Left ventricle myocardium inferior (tissue), 1 donor: ENCODE measurements at regions not wholly inside any gene's neighbourhood (a gene's known extent, or its start where the extent isn't known, plus 50 kb on each side); places are given as distances from the start of the nearest gene placed in this dataset.
"Not testable (repeated sequence)": the region's sequence is repeated elsewhere in the genome, so short reads cannot be mapped to it uniquely, and the experiment has no call there.

Experiments
- DNase-seq: peaks from one replicate; pipeline ENCODE4 v3.0.0-alpha.2; 2020
- H3K27ac ChIP-seq: fragments of 200-600 bp; replicated peaks from 2 replicates; pipeline ENCODE4 v1.8.0; 2021
- H3K27me3 ChIP-seq: fragments of 200-600 bp; 2 replicates; pipeline ENCODE4 v1.8.0; 2021; ENCODE audit warnings: low read depth
- H3K36me3 ChIP-seq: fragments of 200-600 bp; 2 replicates; pipeline ENCODE4 v1.8.0; 2021
- H3K4me1 ChIP-seq: fragments of 200-600 bp; 2 replicates; pipeline ENCODE4 v1.8.0; 2021
- H3K4me3 ChIP-seq: fragments of 200-600 bp; 2 replicates; pipeline ENCODE4 v1.8.0; 2021; ENCODE audit warnings: mild to moderate bottlenecking, moderate library complexity
- H3K9me3 ChIP-seq: fragments of 200-600 bp; replicated peaks from 2 replicates; pipeline ENCODE4 v1.8.0; 2021
- CTCF ChIP-seq: fragments of 200-600 bp; IDR thresholded peaks from 2 replicates; pipeline ENCODE4 v1.8.0; 2021; ENCODE audit warnings: antibody characterized with exemption, mild to moderate bottlenecking, borderline replicate concordance
- intact Hi-C: fragments of 100-400 bp; cut with micrococcal nuclease; formaldehyde crosslinking; loops from one replicate; pipeline ENCODE4 v1.11.0; 2022
- donor health status: DM: no; HTN: yes; CAD: no; lungs with severe emphysema.

- no peaks in the 10 kb centered on the region for H3K36me3 ChIP-seq
- intact Hi-C loops, result no loop called here
- no peak overlapping the region for H3K27ac ChIP-seq
- peaks cover 19% of the 10 kb centered on the region for H3K9me3 ChIP-seq
- no peak for DNase-seq
- no peak for TF ChIP-seq CTCF
- H3K4me1 ChIP-seq, result no peaks in the 10 kb centered on the region
- no peak overlapping the region for H3K4me3 ChIP-seq
- H3K27me3 ChIP-seq, result no peaks in the 10 kb centered on the region
These were observed 80.8 kb upstream of the C12orf71 start for GRCh38 chr12:27163048-27163715.

- Histone ChIP-seq H3K27ac (no peak overlapping the region), H3K9me3 (peaks cover 19% of the 10 kb centered on the region), H3K36me3 (no peaks in the 10 kb centered on the region), H3K4me3 (no peak overlapping the region), H3K4me1 (no peaks in the 10 kb centered on the region), H3K27me3 (no peaks in the 10 kb centered on the region)
- intact Hi-C loops, result no loop called here
- no peak for TF ChIP-seq CTCF
- no peak for DNase-seq
These were observed 80.2 kb upstream of the STK38L start for GRCh38 chr12:27163894-27164293.

GRCh38 chr12:27164330-27165040 is 79.6 kb upstream of the STK38L start:
- Histone ChIP-seq H3K27ac (no peak overlapping the region), H3K27me3 (no peaks in the 10 kb centered on the region), H3K4me1 (no peaks in the 10 kb centered on the region), H3K9me3 (peaks cover 19% of the 10 kb centered on the region), H3K36me3 (no peaks in the 10 kb centered on the region), H3K4me3 (no peak overlapping the region)
- TF ChIP-seq CTCF, result no peak
- DNase-seq, result no peak
- intact Hi-C loops, result no loop called here

- H3K9me3 ChIP-seq, result peaks cover 28% of the 10 kb centered on the region
- DNase-seq, H3K27ac ChIP-seq, H3K4me3 ChIP-seq, H3K36me3 ChIP-seq, intact Hi-C loops, H3K4me1 ChIP-seq, H3K27me3 ChIP-seq: not testable (repeated sequence)
These were observed 78.1 kb upstream of the STK38L start for GRCh38 chr12:27165958-27166357.

- H3K36me3 ChIP-seq, H3K4me1 ChIP-seq, DNase-seq, H3K27ac ChIP-seq, H3K4me3 ChIP-seq, intact Hi-C loops, H3K27me3 ChIP-seq: not testable (repeated sequence)
- peaks cover 44% of the 10 kb centered on the region for H3K9me3 ChIP-seq
These were observed 72.6 kb upstream of the STK38L start for GRCh38 chr12:27171494-27171893.

- intact Hi-C loops, result no loop called here
- Histone ChIP-seq H3K4me3 (no peak overlapping the region), H3K36me3 (no peaks in the 10 kb centered on the region), H3K4me1 (peaks cover 21% of the 10 kb centered on the region), H3K27me3 (no peaks in the 10 kb centered on the region), H3K27ac (no peak overlapping the region), H3K9me3 (peaks cover 14% of the 10 kb centered on the region)
- DNase-seq, result no peak
- no peak for TF ChIP-seq CTCF
These were observed 67.3 kb upstream of the STK38L start for GRCh38 chr12:27176765-27177164.
